Peyer's patch (tissue), 4 donors: ENCODE measurements at regions not wholly inside any gene's neighbourhood (a gene's known extent, or its start where the extent isn't known, plus 50 kb on each side); places are given as distances from the start of the nearest gene placed in this dataset.

ENCODE experiments used
- DNase-seq, 3 donors: peaks; one replicate each; pipeline ENCODE4 v3.0.0-alpha.2; 2017 to 2019
- H3K27ac ChIP-seq, 4 donors: fragments of 200-600 bp; sonication (generic); one replicate each; pipeline ENCODE4 v1.5.1; 2016 to 2019
- H3K27me3 ChIP-seq, 2 donors: fragments of 200-600 bp; sonication (generic); one replicate each; pipeline ENCODE4 v1.5.1; 2019
- H3K36me3 ChIP-seq, 3 donors: fragments of 200-600 bp; sonication (generic); one replicate each; pipeline ENCODE4 v1.5.1; 2016 to 2019
- H3K4me1 ChIP-seq, 4 donors: fragments of 200-600 bp; sonication (generic); one replicate each; pipeline ENCODE4 v1.5.1; 2016 to 2019
- H3K4me3 ChIP-seq, 4 donors: fragments of 200-600 bp; sonication (generic); 1 replicate in 3 of 4; 2 replicates in 1 of 4; pipeline ENCODE4 v1.5.1; 2016 to 2019; ENCODE audit warnings: mild to moderate bottlenecking in 1 of 4
- H3K9me3 ChIP-seq, 4 donors: fragments of 200-600 bp; sonication (generic); one replicate each; pipeline ENCODE4 v1.5.1; 2016 to 2019; ENCODE audit warnings: mild to moderate bottlenecking in 1 of 4
- POLR2A ChIP-seq, 2 donors: fragments of 450-650 bp; IDR thresholded peaks; one replicate each; pipeline ENCODE4 v1.5.1; 2017; ENCODE audit warnings: antibody characterized with exemption in 2 of 2, mild to moderate bottlenecking in 2 of 2, moderate library complexity in 2 of 2
- TF ChIP-seq, protein P1 (sequence below), 6 experiments: fragments of 450-650 bp in 4 of 6; fragments of 200-600 bp in 2 of 6; sonication (generic) in 1 of 6; IDR thresholded peaks; one replicate each; pipeline ENCODE4 v1.5.1; 2017 to 2019; ENCODE audit warnings: antibody characterized with exemption in 6 of 6, mild to moderate bottlenecking in 3 of 6, moderate library complexity in 1 of 6

DNA sequence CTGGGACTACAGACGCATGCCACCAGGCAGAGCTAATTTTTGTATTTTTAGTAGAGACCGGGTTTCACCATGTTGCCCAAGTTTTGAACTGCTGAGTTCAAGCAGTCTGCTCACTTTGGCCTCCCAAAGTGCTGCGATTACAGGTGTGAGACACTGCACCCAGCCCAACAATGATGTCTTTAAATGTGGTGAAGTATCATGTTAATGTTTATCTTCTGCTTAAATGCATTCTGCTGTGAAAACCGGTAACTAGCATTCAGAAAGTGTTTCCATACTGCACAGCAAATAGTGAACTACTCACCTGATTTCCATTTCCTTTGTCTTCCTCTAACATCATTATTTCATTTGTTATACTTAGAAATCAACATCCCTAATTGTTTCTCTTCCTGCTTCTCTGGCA is 264.0 kb upstream of the ITGA1 start:
- H3K9me3 ChIP-seq, result no peaks in the 10 kb centered on the region
- no peaks in the 10 kb centered on the region for H3K36me3 ChIP-seq
- DNase-seq, result no peak
- H3K27ac ChIP-seq, result no peak overlapping the region
- no peak for TF ChIP-seq POLR2A (IDR thresholded peaks at IDR 0.05)
- TF ChIP-seq, protein P1, sequence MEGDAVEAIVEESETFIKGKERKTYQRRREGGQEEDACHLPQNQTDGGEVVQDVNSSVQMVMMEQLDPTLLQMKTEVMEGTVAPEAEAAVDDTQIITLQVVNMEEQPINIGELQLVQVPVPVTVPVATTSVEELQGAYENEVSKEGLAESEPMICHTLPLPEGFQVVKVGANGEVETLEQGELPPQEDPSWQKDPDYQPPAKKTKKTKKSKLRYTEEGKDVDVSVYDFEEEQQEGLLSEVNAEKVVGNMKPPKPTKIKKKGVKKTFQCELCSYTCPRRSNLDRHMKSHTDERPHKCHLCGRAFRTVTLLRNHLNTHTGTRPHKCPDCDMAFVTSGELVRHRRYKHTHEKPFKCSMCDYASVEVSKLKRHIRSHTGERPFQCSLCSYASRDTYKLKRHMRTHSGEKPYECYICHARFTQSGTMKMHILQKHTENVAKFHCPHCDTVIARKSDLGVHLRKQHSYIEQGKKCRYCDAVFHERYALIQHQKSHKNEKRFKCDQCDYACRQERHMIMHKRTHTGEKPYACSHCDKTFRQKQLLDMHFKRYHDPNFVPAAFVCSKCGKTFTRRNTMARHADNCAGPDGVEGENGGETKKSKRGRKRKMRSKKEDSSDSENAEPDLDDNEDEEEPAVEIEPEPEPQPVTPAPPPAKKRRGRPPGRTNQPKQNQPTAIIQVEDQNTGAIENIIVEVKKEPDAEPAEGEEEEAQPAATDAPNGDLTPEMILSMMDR (IDR thresholded peaks at IDR 0.05), result no peak
- H3K4me3 ChIP-seq, result no peak overlapping the region
- no peaks in the 10 kb centered on the region for H3K27me3 ChIP-seq
- no peaks in the 10 kb centered on the region for H3K4me1 ChIP-seq

DNA sequence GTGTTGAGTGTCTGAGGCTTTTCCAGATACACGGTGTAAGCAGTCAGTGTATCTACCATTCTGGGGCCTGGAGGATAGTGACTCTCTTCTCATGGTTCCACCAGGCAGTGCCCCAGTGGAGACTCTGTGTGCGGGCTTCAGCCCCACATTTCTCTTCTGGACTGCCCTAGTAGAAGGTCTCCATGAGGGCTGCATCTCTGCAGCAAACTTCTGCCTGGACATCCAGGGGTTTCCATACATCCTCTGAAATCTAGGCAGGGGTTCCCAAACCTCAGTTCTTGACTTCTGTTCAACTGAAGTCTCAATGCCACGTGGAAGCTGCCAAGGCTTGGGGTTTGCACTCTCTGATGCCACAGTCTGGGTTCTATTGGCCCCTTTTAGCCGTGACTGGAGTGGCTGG is 256.6 kb upstream of the ITGA1 start:
- Histone ChIP-seq H3K27me3 (no peaks in the 10 kb centered on the region), H3K9me3 (peaks cover 0 to 4% (median 0%) of the 10 kb centered on the region in 4 donors), H3K4me3 (no peak overlapping the region), H3K36me3 (no peaks in the 10 kb centered on the region), H3K27ac (no peak overlapping the region), H3K4me1 (no peaks in the 10 kb centered on the region)
- DNase-seq, result no peak
- TF ChIP-seq, protein P1 (IDR thresholded peaks at IDR 0.05), result no peak
- TF ChIP-seq POLR2A (IDR thresholded peaks at IDR 0.05), result no peak

DNA sequence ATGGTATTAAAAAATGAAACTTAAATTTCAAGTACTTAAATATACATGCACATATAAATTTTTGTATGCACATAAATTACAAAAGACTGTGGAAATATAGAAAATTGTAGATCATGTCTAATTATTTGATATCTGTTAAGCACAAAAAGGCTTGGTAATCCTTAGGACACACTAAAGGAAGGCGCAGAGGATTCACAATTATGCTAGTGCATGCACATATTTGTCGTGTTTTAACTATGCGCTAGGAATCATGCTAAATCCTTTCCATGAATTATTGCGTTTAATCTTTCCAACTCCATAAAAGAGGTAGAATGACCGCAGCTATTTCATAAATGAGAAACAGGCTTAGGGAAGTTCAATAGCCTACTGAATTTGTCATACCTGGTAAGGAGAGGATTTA is 244.1 kb upstream of the ITGA1 start:
- H3K27me3 ChIP-seq, result no peaks in the 10 kb centered on the region
- H3K4me3 ChIP-seq, result no peak overlapping the region
- H3K4me1 ChIP-seq, result no peaks in the 10 kb centered on the region
- no peak for DNase-seq
- TF ChIP-seq, protein P1 (IDR thresholded peaks at IDR 0.05), result no peak
- H3K9me3 ChIP-seq, result no peaks in the 10 kb centered on the region
- no peaks in the 10 kb centered on the region for H3K36me3 ChIP-seq
- H3K27ac ChIP-seq, result no peak overlapping the region

DNA sequence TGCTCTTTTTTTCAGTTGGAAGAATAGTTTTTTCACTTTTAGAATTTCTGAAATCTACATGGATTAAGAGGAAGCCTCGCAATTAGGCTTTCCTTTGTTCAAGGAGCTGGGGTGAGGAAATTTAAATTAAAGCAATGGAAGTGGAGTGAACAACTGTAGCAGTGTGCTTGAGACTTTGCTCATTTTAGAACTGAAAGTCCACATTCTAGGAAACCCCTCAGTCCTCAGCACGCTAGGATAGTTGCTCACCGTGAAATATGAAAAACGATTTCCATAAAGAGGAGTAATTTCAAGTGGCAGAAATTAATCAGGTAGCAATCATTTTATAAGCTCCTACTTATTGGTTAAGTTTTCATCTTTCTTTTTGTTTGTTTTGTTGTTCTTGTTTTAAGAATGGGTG is 243.0 kb upstream of the ITGA1 start:
- Histone ChIP-seq H3K9me3 (no peaks in the 10 kb centered on the region), H3K4me3 (no peak overlapping the region), H3K4me1 (no peaks in the 10 kb centered on the region), H3K36me3 (no peaks in the 10 kb centered on the region), H3K27me3 (no peaks in the 10 kb centered on the region), H3K27ac (no peak overlapping the region)
- no peak for DNase-seq
- TF ChIP-seq, protein P1 (IDR thresholded peaks at IDR 0.05), result no peak
- TF ChIP-seq POLR2A (IDR thresholded peaks at IDR 0.05), result no peak

DNA sequence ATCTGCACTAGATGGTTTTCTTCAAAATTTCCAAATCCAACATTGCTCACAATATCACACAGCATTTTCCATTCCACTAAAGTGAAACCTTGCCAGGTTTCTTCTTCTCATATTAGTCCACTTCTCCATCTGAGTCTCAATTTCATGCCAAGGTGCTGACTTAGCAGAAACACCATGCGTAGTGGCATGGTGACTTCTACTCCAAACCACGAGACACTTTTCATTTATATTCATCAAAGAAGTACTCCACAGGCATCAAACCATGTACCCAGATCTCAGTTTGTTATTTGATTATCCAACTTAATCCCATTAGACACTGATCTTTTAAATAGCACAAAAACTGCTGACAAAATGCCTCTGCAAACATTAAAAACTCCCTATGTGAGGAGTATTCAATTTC is 233.4 kb upstream of the ITGA1 start:
- DNase-seq, result no peak
- TF ChIP-seq, protein P1 (IDR thresholded peaks at IDR 0.05), result no peak
- no peak for TF ChIP-seq POLR2A (IDR thresholded peaks at IDR 0.05)

DNA sequence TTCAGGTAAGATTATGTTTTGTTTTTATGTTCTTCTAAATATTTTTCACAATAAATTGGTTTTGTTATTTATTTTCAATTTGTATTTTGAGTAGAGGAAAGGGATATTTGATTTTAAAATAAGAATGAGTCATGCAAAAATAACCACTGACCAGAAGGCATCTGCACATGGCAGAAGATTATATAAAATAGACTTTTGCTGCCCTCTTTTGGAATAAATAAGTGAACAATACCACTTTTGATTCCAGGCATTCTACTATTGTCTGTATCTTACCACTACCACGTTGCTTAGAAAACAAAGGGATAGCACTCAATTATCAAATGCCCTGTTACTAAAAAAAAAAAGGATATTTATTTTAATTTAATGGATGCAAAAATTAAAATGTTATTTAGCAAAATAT is 227.3 kb upstream of the ITGA1 start:
- H3K27ac ChIP-seq, result no peak overlapping the region
- no peak for DNase-seq
- TF ChIP-seq POLR2A (IDR thresholded peaks at IDR 0.05), result no peak
- TF ChIP-seq, protein P1 (IDR thresholded peaks at IDR 0.05), result peak in 1 of 6 experiments; percentile 17
- H3K36me3 ChIP-seq, result no peaks in the 10 kb centered on the region
- no peaks in the 10 kb centered on the region for H3K9me3 ChIP-seq
- H3K27me3 ChIP-seq, result no peaks in the 10 kb centered on the region
- H3K4me1 ChIP-seq, result no peaks in the 10 kb centered on the region
- no peak overlapping the region for H3K4me3 ChIP-seq

More for the DNA sequence above, 233.4 kb upstream of the ITGA1 start:
- Histone ChIP-seq H3K4me1 (no peaks in the 10 kb centered on the region), H3K4me3 (no peak overlapping the region), H3K27ac (no peak overlapping the region), H3K9me3 (no peaks in the 10 kb centered on the region), H3K36me3 (no peaks in the 10 kb centered on the region), H3K27me3 (no peaks in the 10 kb centered on the region)
